OCI-M2 (cell line): ENCODE measurements at regions not wholly inside any gene's neighbourhood (a gene's known extent, or its start where the extent isn't known, plus 50 kb on each side); places are given as distances from the start of the nearest gene placed in this dataset.
"Not testable (repeated sequence)": the region's sequence is repeated elsewhere in the genome, so short reads cannot be mapped to it uniquely, and the experiment has no call there.

Source experiments
- DNase-seq: peaks from one replicate; lab custom pipeline; 2025; ENCODE audit not compliant: unreplicated experiment; lab: John Stamatoyannopoulos, UW

GRCh38 chr4:4031446-4032135 lies 195.1 kb downstream of the OTOP1 start:
- not testable (repeated sequence) for DNase-seq

GRCh38 chr4:4032364-4032763 lies 194.4 kb downstream of the OTOP1 start:
- not testable (repeated sequence) for DNase-seq

GRCh38 chr4:4032801-4033605 lies 193.7 kb downstream of the OTOP1 start:
- not testable (repeated sequence) for DNase-seq

DNA sequence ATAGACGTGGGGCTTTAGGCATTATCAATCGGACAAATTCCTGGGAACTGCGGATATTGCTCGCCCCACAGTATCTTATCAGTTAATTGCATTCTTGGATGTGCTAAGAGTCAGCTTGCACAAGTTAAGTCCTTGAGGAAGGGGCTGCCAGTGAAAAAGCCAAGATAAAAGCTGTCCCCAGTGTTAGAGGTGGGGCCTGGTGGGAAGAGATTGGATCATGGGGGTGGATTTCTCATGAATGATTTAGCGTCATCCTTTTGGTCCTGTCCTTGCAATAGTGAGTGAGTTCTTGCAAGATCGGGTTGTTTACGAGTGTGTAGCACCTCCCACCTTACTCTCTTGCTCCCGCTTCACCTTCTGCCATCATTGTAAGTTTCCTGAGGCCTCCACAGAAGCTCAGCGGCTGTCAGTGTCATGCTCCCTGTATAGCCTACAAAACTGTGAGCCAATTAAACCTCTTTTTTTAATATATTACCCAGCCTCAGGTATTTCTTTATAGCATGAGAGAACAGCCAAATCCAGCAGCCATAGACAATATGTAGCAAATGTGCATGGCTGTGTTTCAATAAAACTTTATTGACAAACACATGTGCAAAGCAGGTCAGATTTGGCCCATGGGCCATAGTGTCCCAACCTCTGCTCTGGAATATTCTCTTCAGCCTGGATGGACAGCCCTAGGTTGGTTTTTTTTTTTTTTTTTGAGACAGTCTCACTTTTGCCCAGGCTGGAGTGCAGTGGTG lies 189.2 kb downstream of the OTOP1 start:
- not testable (repeated sequence) for DNase-seq

- not testable (repeated sequence) for DNase-seq
Observed at GRCh38 chr4:4045823-4046222, 180.9 kb downstream of the OTOP1 start.

- not testable (repeated sequence) for DNase-seq
Observed at GRCh38 chr4:4046686-4047085, 180.0 kb downstream of the OTOP1 start.

- DNase-seq, result not testable (repeated sequence)
Observed at GRCh38 chr4:4047202-4047601, 179.5 kb downstream of the OTOP1 start.

- not testable (repeated sequence) for DNase-seq
Observed at GRCh38 chr4:4048227-4048626, 178.5 kb downstream of the OTOP1 start.

- not testable (repeated sequence) for DNase-seq
Observed at GRCh38 chr4:4050781-4051180, 175.9 kb downstream of the OTOP1 start.

- not testable (repeated sequence) for DNase-seq
Observed at GRCh38 chr4:4052933-4053332, 173.8 kb downstream of the OTOP1 start.

DNA sequence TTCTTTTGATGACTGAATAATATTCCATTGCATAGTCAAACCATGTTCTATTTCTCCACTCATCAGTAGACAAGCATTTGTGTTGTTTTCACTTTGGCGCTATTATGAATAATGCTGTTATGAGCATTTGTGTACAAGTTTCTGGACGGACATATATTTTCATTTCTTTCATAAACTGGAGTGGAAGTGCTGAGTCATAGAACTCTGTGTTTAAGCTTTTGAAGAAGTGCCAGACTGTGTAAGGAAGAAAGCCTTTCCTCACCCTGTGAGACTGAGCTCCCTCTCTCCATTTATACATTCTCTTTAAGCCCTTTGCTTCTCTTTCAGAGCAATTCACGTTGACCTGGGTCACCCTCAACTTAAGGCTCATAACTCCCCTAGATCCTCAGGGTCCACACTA lies 169.5 kb downstream of the OTOP1 start:
- DNase-seq, result not testable (repeated sequence)

GRCh38 chr4:4084171-4084570 lies 142.6 kb downstream of the OTOP1 start:
- not testable (repeated sequence) for DNase-seq

GRCh38 chr4:4089716-4090419 lies 136.9 kb downstream of the OTOP1 start:
- DNase-seq, result not testable (repeated sequence)

GRCh38 chr4:4090720-4091119 lies 136.0 kb downstream of the OTOP1 start:
- not testable (repeated sequence) for DNase-seq

- DNase-seq, result not testable (repeated sequence)
Observed at GRCh38 chr4:4092159-4092558, 134.6 kb downstream of the OTOP1 start.

GRCh38 chr4:4099610-4100009 lies 127.1 kb downstream of the OTOP1 start:
- not testable (repeated sequence) for DNase-seq

- DNase-seq, result not testable (repeated sequence)
Observed at GRCh38 chr4:4106923-4107322, 119.8 kb downstream of the OTOP1 start.

GRCh38 chr4:4107411-4108107 lies 119.2 kb downstream of the OTOP1 start:
- DNase-seq, result not testable (repeated sequence)

- not testable (repeated sequence) for DNase-seq
Observed at GRCh38 chr4:4115381-4115780, 111.3 kb downstream of the OTOP1 start.

GRCh38 chr4:4116901-4117300 lies 109.8 kb downstream of the OTOP1 start:
- not testable (repeated sequence) for DNase-seq
